Mononuclear cell (primary cell): ENCODE measurements at regions not wholly inside any gene's neighbourhood (a gene's known extent, or its start where the extent isn't known, plus 50 kb on each side); places are given as distances from the start of the nearest gene placed in this dataset.
"Not testable (repeated sequence)": the region's sequence is repeated elsewhere in the genome, so short reads cannot be mapped to it uniquely, and the experiment has no call there.

ENCODE experiments used
- H3K27me3 ChIP-seq: 2 replicates; pipeline ENCODE4 v1.6.0; 2011; ENCODE audit warnings: low read length, control low read depth; ENCODE audit not compliant: insufficient read depth
- H3K4me1 ChIP-seq: 2 replicates; pipeline ENCODE4 v1.5.1; 2011; ENCODE audit warnings: mild to moderate bottlenecking, low read length, control low read depth; ENCODE audit not compliant: insufficient read depth
- H3K4me3 ChIP-seq: 2 replicates; pipeline ENCODE4 v1.5.1; 2011; ENCODE audit warnings: mild to moderate bottlenecking, low read length, moderate library complexity
- H3K9me3 ChIP-seq: 2 replicates; pipeline ENCODE4 v1.5.1; 2011; ENCODE audit warnings: low read depth, mild to moderate bottlenecking, control low read depth, low read length

- Histone ChIP-seq H3K27me3 (no peaks in the 10 kb centered on the region), H3K9me3 (no peaks in the 10 kb centered on the region), H3K4me1 (no peaks in the 10 kb centered on the region), H3K4me3 (no peak overlapping the region)
Observed at GRCh38 chr2:59353306-59353921, 1112.3 kb upstream of the FANCL start.

DNA sequence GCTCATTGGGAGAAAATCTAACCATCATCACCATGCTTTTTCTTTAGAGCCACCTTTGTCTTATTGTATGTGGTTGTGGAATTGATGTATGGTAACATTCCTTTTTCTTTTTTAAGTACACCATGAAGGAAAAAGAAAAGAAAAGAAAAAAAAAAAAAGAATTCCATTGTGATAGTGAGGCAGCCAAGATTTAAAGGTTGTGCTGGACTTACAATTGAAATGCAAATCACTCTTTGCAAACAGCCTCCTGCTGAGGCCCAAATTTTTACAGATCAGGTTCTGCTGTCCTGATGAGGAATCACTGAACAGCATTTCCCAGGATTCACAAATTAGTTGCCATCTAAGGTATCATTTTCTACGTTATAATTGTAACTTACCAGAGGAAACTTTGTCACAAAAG lies 1101.0 kb upstream of the FANCL start:
- H3K27me3 ChIP-seq, result no peaks in the 10 kb centered on the region
- H3K4me3 ChIP-seq, result no peak overlapping the region
- no peaks in the 10 kb centered on the region for H3K4me1 ChIP-seq
- no peaks in the 10 kb centered on the region for H3K9me3 ChIP-seq

DNA sequence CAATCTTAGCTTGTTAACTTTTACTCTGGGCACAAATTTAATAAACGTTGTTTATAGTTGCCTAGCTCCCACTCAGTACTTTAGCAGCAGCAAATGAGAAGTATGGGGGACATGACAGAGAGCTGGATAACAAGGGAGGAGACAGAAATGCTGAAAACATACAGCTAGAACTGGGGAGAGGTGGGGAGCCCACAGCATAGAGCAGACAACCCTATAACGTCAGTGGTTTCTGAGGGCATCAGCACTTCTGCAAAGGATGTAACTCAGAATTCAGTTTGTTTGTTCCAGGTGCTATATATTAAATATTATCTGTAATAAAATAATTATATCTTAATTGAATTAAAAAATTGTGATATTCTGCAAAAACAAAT lies 1098.7 kb upstream of the FANCL start:
- Histone ChIP-seq H3K4me3 (no peak overlapping the region), H3K4me1 (no peaks in the 10 kb centered on the region), H3K27me3 (no peaks in the 10 kb centered on the region), H3K9me3 (no peaks in the 10 kb centered on the region)

DNA sequence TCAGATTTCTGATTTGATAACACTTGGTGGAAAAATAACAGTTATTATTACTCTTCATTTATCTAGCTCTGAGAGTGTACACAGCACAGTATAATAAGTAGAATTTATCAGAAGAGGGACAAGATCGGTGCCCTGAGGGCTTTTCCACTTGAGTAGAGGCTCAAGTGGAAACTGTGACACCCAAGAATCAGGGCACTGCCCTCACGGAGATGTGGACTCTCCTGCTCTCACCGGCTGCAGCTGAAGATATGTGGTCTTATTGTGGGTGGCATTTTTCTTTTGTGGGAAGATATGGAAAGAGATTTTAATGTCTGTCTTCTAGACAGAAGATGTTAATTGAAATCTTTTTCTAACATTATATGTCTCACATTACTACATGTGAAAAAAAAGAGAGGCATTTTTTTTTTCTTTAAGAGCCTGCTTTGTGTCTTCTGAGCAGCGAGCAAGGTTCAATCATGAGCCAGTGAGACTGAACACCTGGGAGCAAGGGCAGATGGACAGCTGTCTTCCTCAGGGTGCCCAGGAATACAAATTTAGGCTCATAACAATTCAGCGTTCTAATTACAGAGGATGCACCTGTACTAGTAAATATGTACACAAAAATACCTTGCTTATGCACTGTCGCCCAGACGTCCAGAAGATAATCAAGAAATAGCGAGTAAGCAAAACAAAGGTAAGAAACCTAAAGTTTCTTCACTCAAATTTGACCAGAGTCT lies 1098.2 kb upstream of the FANCL start:
- Histone ChIP-seq H3K4me3 (no peak overlapping the region), H3K4me1 (no peaks in the 10 kb centered on the region), H3K9me3 (no peaks in the 10 kb centered on the region), H3K27me3 (no peaks in the 10 kb centered on the region)

GRCh38 chr2:59333007-59333406 lies 1091.9 kb upstream of the FANCL start:
- Histone ChIP-seq H3K4me3 (no peak overlapping the region), H3K27me3 (no peaks in the 10 kb centered on the region), H3K4me1 (no peaks in the 10 kb centered on the region), H3K9me3 (no peaks in the 10 kb centered on the region)

GRCh38 chr2:59326581-59327365 lies 1085.6 kb upstream of the FANCL start:
- not testable (repeated sequence) for H3K9me3 ChIP-seq, H3K27me3 ChIP-seq, H3K4me1 ChIP-seq, H3K4me3 ChIP-seq

DNA sequence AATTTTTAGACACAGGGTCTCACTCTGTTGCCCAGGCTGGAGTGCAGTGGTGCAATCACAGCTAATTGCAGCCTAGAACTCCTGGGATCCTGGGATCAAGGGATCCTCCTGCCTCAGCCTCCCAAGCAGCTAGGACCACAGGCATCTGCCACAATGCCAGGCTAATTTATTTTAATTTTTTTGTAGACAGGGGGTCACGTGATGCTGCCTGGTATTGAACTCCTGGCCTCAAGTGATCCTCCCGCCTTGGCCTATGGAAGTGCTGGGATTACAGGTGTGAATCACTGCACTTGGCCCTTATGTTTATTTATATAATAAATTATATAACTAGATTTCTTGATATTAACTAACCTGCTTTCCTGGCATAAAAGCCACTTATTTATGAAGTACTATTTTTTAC lies 1081.7 kb upstream of the FANCL start:
- Histone ChIP-seq H3K4me3 (no peak overlapping the region), H3K27me3 (no peaks in the 10 kb centered on the region), H3K9me3 (no peaks in the 10 kb centered on the region), H3K4me1 (no peaks in the 10 kb centered on the region)

GRCh38 chr2:59322005-59322404 lies 1080.9 kb upstream of the FANCL start:
- Histone ChIP-seq H3K4me1 (no peaks in the 10 kb centered on the region), H3K4me3 (no peak overlapping the region), H3K9me3 (no peaks in the 10 kb centered on the region), H3K27me3 (no peaks in the 10 kb centered on the region)

GRCh38 chr2:59314031-59314766 lies 1073.1 kb upstream of the FANCL start:
- Histone ChIP-seq H3K4me1 (no peaks in the 10 kb centered on the region), H3K4me3 (no peak overlapping the region), H3K9me3 (no peaks in the 10 kb centered on the region), H3K27me3 (no peaks in the 10 kb centered on the region)

DNA sequence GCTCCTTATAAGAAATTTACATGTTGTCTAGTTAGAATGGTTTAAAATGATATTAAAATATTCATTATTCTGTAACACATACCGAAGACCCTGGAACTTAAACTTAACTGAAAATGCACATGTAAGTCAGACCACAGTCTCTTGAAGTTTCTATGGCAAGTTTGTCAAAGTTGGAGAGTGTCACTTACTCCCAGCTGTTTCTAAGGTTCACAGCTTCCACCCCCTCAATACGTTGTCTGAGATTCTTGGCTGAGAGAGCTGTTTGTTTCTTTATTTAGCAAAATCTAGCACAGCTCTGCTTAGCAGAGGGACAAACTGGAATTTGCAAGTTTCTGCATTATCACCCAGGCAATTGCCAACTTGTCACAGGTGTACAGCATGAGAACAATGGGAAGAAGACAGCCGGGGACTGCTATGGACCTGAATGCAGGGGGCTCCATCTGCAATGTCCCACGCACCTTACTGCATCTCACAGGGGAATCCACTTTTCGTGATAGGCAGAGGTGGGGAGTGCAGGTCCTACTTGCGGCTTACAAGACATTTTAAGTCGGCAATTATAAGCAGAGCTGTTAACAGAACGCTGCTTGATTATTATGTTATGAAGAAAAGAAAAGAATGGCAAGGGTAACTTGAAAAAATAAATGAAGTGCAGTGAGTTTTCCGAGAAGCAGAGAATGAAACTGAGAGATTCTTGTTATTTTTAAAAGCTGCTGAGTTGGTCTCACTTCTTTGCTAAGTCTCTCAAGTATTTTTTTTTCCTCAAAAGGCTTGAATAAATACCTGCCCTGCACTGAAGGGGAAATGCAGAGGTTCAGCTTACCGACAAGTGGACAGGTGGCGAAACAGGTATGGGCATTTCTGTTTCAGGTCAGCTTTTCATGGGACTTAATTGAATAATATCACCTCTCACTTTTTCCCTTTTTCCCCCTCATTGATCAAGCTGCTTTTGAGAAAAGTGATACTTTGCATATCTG lies 1072.1 kb upstream of the FANCL start:
- no peaks in the 10 kb centered on the region for H3K4me1 ChIP-seq
- no peak overlapping the region for H3K4me3 ChIP-seq
- no peaks in the 10 kb centered on the region for H3K27me3 ChIP-seq
- no peaks in the 10 kb centered on the region for H3K9me3 ChIP-seq

DNA sequence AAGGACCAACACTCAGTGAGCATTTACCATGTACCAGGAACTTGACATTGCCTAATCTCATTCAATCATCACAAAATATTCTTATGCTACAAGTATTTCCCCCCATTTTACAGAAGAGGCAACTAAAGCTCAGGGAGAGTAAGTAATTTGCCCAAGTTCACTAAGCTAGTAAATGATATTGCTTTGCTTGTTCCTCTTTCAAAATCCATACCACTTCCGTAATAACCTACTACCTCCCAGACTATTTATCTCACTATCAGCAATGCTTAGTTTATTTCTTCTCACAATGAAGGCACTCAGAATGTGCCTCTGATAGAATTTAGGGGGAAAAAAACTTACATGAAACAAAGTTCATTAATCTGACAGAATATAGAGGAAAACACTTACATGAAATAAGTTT lies 1070.9 kb upstream of the FANCL start:
- Histone ChIP-seq H3K4me1 (no peaks in the 10 kb centered on the region), H3K4me3 (no peak overlapping the region), H3K9me3 (no peaks in the 10 kb centered on the region), H3K27me3 (no peaks in the 10 kb centered on the region)

- Histone ChIP-seq H3K4me1 (no peaks in the 10 kb centered on the region), H3K4me3 (no peak overlapping the region), H3K9me3 (no peaks in the 10 kb centered on the region), H3K27me3 (no peaks in the 10 kb centered on the region)
Observed at GRCh38 chr2:59308108-59308507, 1067.0 kb upstream of the FANCL start.

- Histone ChIP-seq H3K4me1 (no peaks in the 10 kb centered on the region), H3K27me3 (no peaks in the 10 kb centered on the region), H3K4me3 (no peak overlapping the region), H3K9me3 (no peaks in the 10 kb centered on the region)
Observed at GRCh38 chr2:59307196-59307595, 1066.1 kb upstream of the FANCL start.

- no peaks in the 10 kb centered on the region for H3K4me1 ChIP-seq
- no peaks in the 10 kb centered on the region for H3K9me3 ChIP-seq
- no peak overlapping the region for H3K4me3 ChIP-seq
- H3K27me3 ChIP-seq, result no peaks in the 10 kb centered on the region
Observed at GRCh38 chr2:59303272-59303671, 1062.1 kb upstream of the FANCL start.
